ENCODE measurements at regions not wholly inside any gene's neighbourhood (a gene's known extent, or its start where the extent isn't known, plus 50 kb on each side); places are given as distances from the start of the nearest gene placed in this dataset.

GRCh38 chr2:133810559-133810958, 242.3 kb upstream of the NCKAP5 start:
- peaks cover 35% of the 10 kb centered on the region for H3K27me3 Mint-ChIP-seq (ENCODE audit: insufficient read depth, unreplicated experiment)

GRCh38 chr2:133811409-133812125, 243.3 kb upstream of the NCKAP5 start:
- CTCF ChIA-PET: no interaction called here
- peaks cover 36% of the 10 kb centered on the region for H3K9me3 Mint-ChIP-seq (ENCODE audit: unreplicated experiment)
- H3K27ac Mint-ChIP-seq (ENCODE audit: low read depth, unreplicated experiment): no peak overlapping the region
- no peak for DNase-seq (ENCODE audit: unreplicated experiment)
- H3K4me3 Mint-ChIP-seq (ENCODE audit: unreplicated experiment): no peak overlapping the region
- POLR2A ChIA-PET: no interaction called here
- intact Hi-C loops (cut with micrococcal nuclease): no loop called here
- peaks cover 35% of the 10 kb centered on the region for H3K27me3 Mint-ChIP-seq (ENCODE audit: insufficient read depth, unreplicated experiment)
- no peaks in the 10 kb centered on the region for H3K4me1 Mint-ChIP-seq (ENCODE audit: insufficient read depth, unreplicated experiment)
- no TSS peak for BruUV-seq (replicated peaks)
- no peaks in the 10 kb centered on the region for H3K36me3 Mint-ChIP-seq (ENCODE audit: insufficient read depth, unreplicated experiment)
- TF ChIP-seq CTCF (IDR thresholded peaks at IDR 0.05; ENCODE audit: unreplicated experiment): no peak

More at GRCh38 chr2:133810559-133810958, 242.3 kb upstream of the NCKAP5 start:
- CTCF ChIA-PET: no interaction called here
- POLR2A ChIA-PET: no interaction called here
- H3K27ac Mint-ChIP-seq (ENCODE audit: low read depth, unreplicated experiment): no peak overlapping the region
- DNase-seq (ENCODE audit: unreplicated experiment): no peak
- no peak for TF ChIP-seq CTCF (IDR thresholded peaks at IDR 0.05; ENCODE audit: unreplicated experiment)
- peaks cover 36% of the 10 kb centered on the region for H3K9me3 Mint-ChIP-seq (ENCODE audit: unreplicated experiment)
- intact Hi-C loops (cut with micrococcal nuclease): no loop called here
- no peaks in the 10 kb centered on the region for H3K4me1 Mint-ChIP-seq (ENCODE audit: insufficient read depth, unreplicated experiment)
- H3K36me3 Mint-ChIP-seq (ENCODE audit: insufficient read depth, unreplicated experiment): no peaks in the 10 kb centered on the region
- no peak overlapping the region for H3K4me3 Mint-ChIP-seq (ENCODE audit: unreplicated experiment)
- BruUV-seq (replicated peaks): no TSS peak

- ChIA-PET POLR2A (no interaction called here), CTCF (interaction anchor here (0.7 kb wide), 1 partner anchor 597 kb away, joined by 3 read pairs; no protein-coding TSS in a partner anchor)
- no peak overlapping the region for H3K4me3 Mint-ChIP-seq (ENCODE audit: unreplicated experiment)
- DNase-seq (ENCODE audit: unreplicated experiment): peak; percentile 21
- peaks cover 36% of the 10 kb centered on the region for H3K9me3 Mint-ChIP-seq (ENCODE audit: unreplicated experiment)
- TF ChIP-seq CTCF (IDR thresholded peaks at IDR 0.05; ENCODE audit: unreplicated experiment): no peak
- peaks cover 35% of the 10 kb centered on the region for H3K27me3 Mint-ChIP-seq (ENCODE audit: insufficient read depth, unreplicated experiment)
- intact Hi-C loops (cut with micrococcal nuclease): no loop called here
- H3K4me1 Mint-ChIP-seq (ENCODE audit: insufficient read depth, unreplicated experiment): peaks cover 2% of the 10 kb centered on the region
- no peak overlapping the region for H3K27ac Mint-ChIP-seq (ENCODE audit: low read depth, unreplicated experiment)
- H3K36me3 Mint-ChIP-seq (ENCODE audit: insufficient read depth, unreplicated experiment): no peaks in the 10 kb centered on the region
- BruUV-seq (replicated peaks): no TSS peak
Measured at GRCh38 chr2:133812826-133813617, 244.8 kb upstream of the NCKAP5 start.

GRCh38 chr2:133814890-133815289, 246.6 kb upstream of the NCKAP5 start:
- H3K36me3 Mint-ChIP-seq (ENCODE audit: insufficient read depth, unreplicated experiment): no peaks in the 10 kb centered on the region

More at GRCh38 chr2:133814890-133815289, 246.6 kb upstream of the NCKAP5 start:
- CTCF ChIA-PET: interaction anchor here (1.0 kb wide), 1 partner anchor 29 kb away, joined by 4 read pairs; no protein-coding TSS in a partner anchor
- H3K27ac Mint-ChIP-seq (ENCODE audit: low read depth, unreplicated experiment): no peak overlapping the region
- no TSS peak for BruUV-seq (replicated peaks)
- peaks cover 22% of the 10 kb centered on the region for H3K27me3 Mint-ChIP-seq (ENCODE audit: insufficient read depth, unreplicated experiment)
- H3K4me3 Mint-ChIP-seq (ENCODE audit: unreplicated experiment): no peak overlapping the region
- peaks cover 8% of the 10 kb centered on the region for H3K4me1 Mint-ChIP-seq (ENCODE audit: insufficient read depth, unreplicated experiment)
- H3K9me3 Mint-ChIP-seq (ENCODE audit: unreplicated experiment): peaks cover 23% of the 10 kb centered on the region
- DNase-seq (ENCODE audit: unreplicated experiment): no peak
- intact Hi-C loops (cut with micrococcal nuclease): no loop called here
- POLR2A ChIA-PET: no interaction called here
- TF ChIP-seq CTCF (IDR thresholded peaks at IDR 0.05; ENCODE audit: unreplicated experiment): no peak
